Liver (tissue), 3 donors: ENCODE measurements at regions not wholly inside any gene's neighbourhood (a gene's known extent, or its start where the extent isn't known, plus 50 kb on each side); places are given as distances from the start of the nearest gene placed in this dataset.

Experiments
- JUND ChIP-seq, 2 donors: IDR thresholded peaks; 2 replicates each; pipeline ENCODE4 v1.6.1; 2016; ENCODE audit warnings: antibody characterized with exemption in 2 of 2
- TAF1 ChIP-seq: conservative IDR thresholded peaks from 2 replicates; pipeline ENCODE4 v1.6.1; 2016; ENCODE audit warnings: antibody characterized with exemption, mild to moderate bottlenecking
- YY1 ChIP-seq: IDR thresholded peaks from 2 replicates; pipeline ENCODE4 v1.6.1; 2016; ENCODE audit warnings: antibody characterized with exemption, mild to moderate bottlenecking
- TF ChIP-seq, protein P1 (sequence below): fragments of 150-350 bp; IDR thresholded peaks from 2 replicates; pipeline ENCODE4 v1.5.1; 2017; ENCODE audit warnings: improper control_type of control experiment, low read depth, low read length; ENCODE audit not compliant: missing input control
- TF ChIP-seq, protein P2 (sequence below): IDR thresholded peaks from 2 replicates; pipeline ENCODE4 v1.6.1; 2016; ENCODE audit warnings: antibody characterized with exemption, mild to moderate bottlenecking
- donor health status: healthy.
- donor health status: healthy.

- TF ChIP-seq, protein P1, sequence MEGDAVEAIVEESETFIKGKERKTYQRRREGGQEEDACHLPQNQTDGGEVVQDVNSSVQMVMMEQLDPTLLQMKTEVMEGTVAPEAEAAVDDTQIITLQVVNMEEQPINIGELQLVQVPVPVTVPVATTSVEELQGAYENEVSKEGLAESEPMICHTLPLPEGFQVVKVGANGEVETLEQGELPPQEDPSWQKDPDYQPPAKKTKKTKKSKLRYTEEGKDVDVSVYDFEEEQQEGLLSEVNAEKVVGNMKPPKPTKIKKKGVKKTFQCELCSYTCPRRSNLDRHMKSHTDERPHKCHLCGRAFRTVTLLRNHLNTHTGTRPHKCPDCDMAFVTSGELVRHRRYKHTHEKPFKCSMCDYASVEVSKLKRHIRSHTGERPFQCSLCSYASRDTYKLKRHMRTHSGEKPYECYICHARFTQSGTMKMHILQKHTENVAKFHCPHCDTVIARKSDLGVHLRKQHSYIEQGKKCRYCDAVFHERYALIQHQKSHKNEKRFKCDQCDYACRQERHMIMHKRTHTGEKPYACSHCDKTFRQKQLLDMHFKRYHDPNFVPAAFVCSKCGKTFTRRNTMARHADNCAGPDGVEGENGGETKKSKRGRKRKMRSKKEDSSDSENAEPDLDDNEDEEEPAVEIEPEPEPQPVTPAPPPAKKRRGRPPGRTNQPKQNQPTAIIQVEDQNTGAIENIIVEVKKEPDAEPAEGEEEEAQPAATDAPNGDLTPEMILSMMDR = no peak
- no peak for TF ChIP-seq YY1
- TF ChIP-seq, protein P2, sequence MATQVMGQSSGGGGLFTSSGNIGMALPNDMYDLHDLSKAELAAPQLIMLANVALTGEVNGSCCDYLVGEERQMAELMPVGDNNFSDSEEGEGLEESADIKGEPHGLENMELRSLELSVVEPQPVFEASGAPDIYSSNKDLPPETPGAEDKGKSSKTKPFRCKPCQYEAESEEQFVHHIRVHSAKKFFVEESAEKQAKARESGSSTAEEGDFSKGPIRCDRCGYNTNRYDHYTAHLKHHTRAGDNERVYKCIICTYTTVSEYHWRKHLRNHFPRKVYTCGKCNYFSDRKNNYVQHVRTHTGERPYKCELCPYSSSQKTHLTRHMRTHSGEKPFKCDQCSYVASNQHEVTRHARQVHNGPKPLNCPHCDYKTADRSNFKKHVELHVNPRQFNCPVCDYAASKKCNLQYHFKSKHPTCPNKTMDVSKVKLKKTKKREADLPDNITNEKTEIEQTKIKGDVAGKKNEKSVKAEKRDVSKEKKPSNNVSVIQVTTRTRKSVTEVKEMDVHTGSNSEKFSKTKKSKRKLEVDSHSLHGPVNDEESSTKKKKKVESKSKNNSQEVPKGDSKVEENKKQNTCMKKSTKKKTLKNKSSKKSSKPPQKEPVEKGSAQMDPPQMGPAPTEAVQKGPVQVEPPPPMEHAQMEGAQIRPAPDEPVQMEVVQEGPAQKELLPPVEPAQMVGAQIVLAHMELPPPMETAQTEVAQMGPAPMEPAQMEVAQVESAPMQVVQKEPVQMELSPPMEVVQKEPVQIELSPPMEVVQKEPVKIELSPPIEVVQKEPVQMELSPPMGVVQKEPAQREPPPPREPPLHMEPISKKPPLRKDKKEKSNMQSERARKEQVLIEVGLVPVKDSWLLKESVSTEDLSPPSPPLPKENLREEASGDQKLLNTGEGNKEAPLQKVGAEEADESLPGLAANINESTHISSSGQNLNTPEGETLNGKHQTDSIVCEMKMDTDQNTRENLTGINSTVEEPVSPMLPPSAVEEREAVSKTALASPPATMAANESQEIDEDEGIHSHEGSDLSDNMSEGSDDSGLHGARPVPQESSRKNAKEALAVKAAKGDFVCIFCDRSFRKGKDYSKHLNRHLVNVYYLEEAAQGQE = no peak
- TF ChIP-seq TAF1 = no peak
- TF ChIP-seq JUND (IDR thresholded peaks at IDR 0.05) = no peak
These were observed 81.1 kb upstream of the LHX5 start for GRCh38 chr12:113552760-113553159.
